Breast epithelium (tissue), 4 donors: ENCODE measurements at regions not wholly inside any gene's neighbourhood (a gene's known extent, or its start where the extent isn't known, plus 50 kb on each side); places are given as distances from the start of the nearest gene placed in this dataset.

ENCODE experiments used
- DNase-seq, 2 donors: peaks; one replicate each; pipeline ENCODE4 v3.0.0-alpha.2; 2019; ENCODE audit warnings: low spot score in 2 of 2
- H3K27ac ChIP-seq, 2 donors: fragments of 200-600 bp; sonication (generic) in 1 of 2; one replicate each; pipeline ENCODE4 v1.5.1; 2016 to 2019; ENCODE audit warnings: mild to moderate bottlenecking in 1 of 2
- H3K27me3 ChIP-seq, 2 donors: fragments of 200-600 bp; sonication (generic) in 1 of 2; one replicate each; pipeline versions ENCODE4 v1.5.1 to v1.6.0; 2017 to 2019; ENCODE audit warnings: control low read depth in 1 of 2, mild to moderate bottlenecking in 1 of 2
- H3K36me3 ChIP-seq: fragments of 200-600 bp; one replicate; pipeline ENCODE4 v1.5.1; 2019
- H3K4me1 ChIP-seq, 2 donors: fragments of 200-600 bp; sonication (generic); one replicate each; pipeline ENCODE4 v1.5.1; 2016 to 2019; ENCODE audit warnings: control low read depth in 1 of 2
- H3K4me3 ChIP-seq, 3 donors: fragments of 200-600 bp; sonication (generic); 1 replicate in 2 of 3; 2 replicates in 1 of 3; pipeline ENCODE4 v1.5.1; 2016 to 2019; ENCODE audit warnings: mild to moderate bottlenecking in 3 of 3, moderate library complexity in 2 of 3
- H3K9me3 ChIP-seq, 2 donors: fragments of 200-600 bp; sonication (generic) in 1 of 2; one replicate each; pipeline ENCODE4 v1.5.1; 2016 to 2019; ENCODE audit warnings: control low read depth in 1 of 2
- CTCF ChIP-seq, 3 donors: fragments of 450-650 bp; IDR thresholded peaks; one replicate each; pipeline ENCODE4 v1.5.1; 2016 to 2017; ENCODE audit warnings: antibody characterized with exemption in 3 of 3, mild to moderate bottlenecking in 3 of 3, moderate library complexity in 3 of 3
- POLR2A ChIP-seq: fragments of 450-650 bp; IDR thresholded peaks from one replicate; pipeline ENCODE4 v1.6.1; 2016; ENCODE audit warnings: antibody characterized with exemption, mild to moderate bottlenecking, moderate library complexity
- POLR2AphosphoS5 ChIP-seq, 3 donors: sonication (generic); formaldehyde crosslinking; IDR thresholded peaks; one replicate each; pipeline ENCODE4 v1.6.1; 2017; ENCODE audit warnings: antibody characterized with exemption in 3 of 3
- intact Hi-C: fragments of 100-400 bp; cut with DNase I; formaldehyde crosslinking; loops from one replicate; pipeline ENCODE4 v1.15.1; 2023; ENCODE audit warnings: low total_unique reads

DNA sequence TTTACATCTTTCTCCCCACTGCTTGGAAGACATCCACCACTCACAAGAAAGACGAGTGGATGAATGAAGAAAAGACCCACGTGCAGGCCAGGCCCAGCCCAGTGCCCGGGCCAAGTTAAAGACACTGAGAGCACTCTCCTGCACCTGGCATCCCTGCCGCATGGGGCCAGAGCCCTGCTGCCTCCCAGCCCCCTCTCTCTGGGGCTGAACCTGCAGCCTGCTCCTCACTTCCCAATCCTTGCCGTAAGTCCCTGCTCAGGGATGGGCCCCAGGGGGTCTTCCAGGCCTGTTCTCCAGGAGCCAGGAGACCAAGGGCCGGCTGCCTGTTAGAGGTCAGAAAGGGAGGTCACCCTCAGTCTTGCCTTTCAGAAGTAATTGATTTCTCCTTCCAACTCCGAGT lies 168.5 kb upstream of the ZC3H12A start:
- Histone ChIP-seq H3K9me3 (no peaks in the 10 kb centered on the region), H3K4me3 (no peak overlapping the region), H3K27me3 (no peaks in the 10 kb centered on the region), H3K27ac (no peak overlapping the region), H3K36me3 (no peaks in the 10 kb centered on the region), H3K4me1 (peaks cover 0 to 6% of the 10 kb centered on the region in 2 donors)
- intact Hi-C loops, result no loop called here
- DNase-seq, result no peak
- TF ChIP-seq POLR2A, result no peak
- TF ChIP-seq CTCF (IDR thresholded peaks at IDR 0.05), result no peak
- TF ChIP-seq POLR2AphosphoS5 (IDR thresholded peaks at IDR 0.05), result no peak

GRCh38 chr1:37306461-37306860 lies 167.9 kb upstream of the ZC3H12A start:
- DNase-seq, result peak in 1 of 2 donors; percentile 53
- Histone ChIP-seq H3K36me3 (no peaks in the 10 kb centered on the region), H3K27me3 (no peaks in the 10 kb centered on the region), H3K4me3 (no peak overlapping the region), H3K9me3 (no peaks in the 10 kb centered on the region), H3K4me1 (peaks cover 0 to 6% of the 10 kb centered on the region in 2 donors), H3K27ac (no peak overlapping the region)
- TF ChIP-seq POLR2A, result no peak
- TF ChIP-seq CTCF (IDR thresholded peaks at IDR 0.05), result no peak
- no peak for TF ChIP-seq POLR2AphosphoS5 (IDR thresholded peaks at IDR 0.05)
- intact Hi-C loops, result no loop called here

- peaks cover 0 to 6% of the 10 kb centered on the region in 2 donors for H3K4me1 ChIP-seq
- H3K27ac ChIP-seq, result no peak overlapping the region
- no peaks in the 10 kb centered on the region for H3K27me3 ChIP-seq
- no peaks in the 10 kb centered on the region for H3K9me3 ChIP-seq
- no peaks in the 10 kb centered on the region for H3K36me3 ChIP-seq
- DNase-seq, result no peak
- TF ChIP-seq POLR2A, result no peak
- no peak for TF ChIP-seq POLR2AphosphoS5 (IDR thresholded peaks at IDR 0.05)
- no peak for TF ChIP-seq CTCF (IDR thresholded peaks at IDR 0.05)
- H3K4me3 ChIP-seq, result no peak overlapping the region
- intact Hi-C loops, result no loop called here
Observed at GRCh38 chr1:37306871-37307270, 167.5 kb upstream of the ZC3H12A start.

DNA sequence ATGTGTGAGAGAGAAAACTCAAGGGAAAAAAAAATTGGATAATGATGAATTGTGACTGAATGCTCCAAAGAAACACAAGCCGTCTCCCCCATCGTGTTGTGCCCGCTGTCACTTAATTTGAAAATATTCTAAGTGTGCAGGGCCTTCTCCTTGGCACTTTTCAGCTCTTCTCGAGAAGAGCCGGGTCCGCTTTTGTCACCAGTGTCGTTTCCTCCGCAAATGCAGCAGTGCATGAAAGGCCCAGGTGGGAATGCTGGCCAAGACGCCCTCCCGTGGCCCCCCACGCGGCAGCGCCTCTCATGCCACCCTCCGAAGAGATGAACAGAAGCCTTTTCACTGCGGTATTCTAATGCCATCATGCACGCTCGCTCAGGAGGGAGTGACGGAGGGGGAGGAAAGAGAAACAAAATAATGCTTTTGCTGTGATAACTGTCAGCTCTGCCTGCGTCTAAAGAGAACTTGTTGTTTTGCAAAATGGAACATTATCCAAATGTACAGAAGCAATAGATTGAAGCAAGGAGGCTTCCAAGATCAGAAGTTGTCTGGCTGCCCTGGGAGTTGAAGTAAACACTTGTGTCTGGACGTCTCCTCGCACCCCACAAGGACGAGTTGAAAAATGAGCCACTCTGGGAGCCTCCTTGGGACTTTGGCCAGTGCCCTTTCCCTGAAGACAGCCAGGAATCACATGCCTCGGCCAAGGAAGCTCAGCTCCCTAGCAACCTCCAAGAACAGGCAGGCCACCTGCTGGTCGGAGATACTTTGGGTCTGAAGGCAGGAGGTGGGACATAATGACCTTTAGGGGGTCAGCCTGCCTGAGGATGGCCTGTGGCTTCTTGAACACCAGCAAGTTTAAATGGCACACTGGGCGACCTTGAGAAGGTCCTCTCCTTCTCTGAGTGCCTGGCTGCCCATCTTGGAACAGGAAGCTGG lies 166.1 kb upstream of the ZC3H12A start:
- H3K27ac ChIP-seq, result no peak overlapping the region
- DNase-seq, result no peak
- no peaks in the 10 kb centered on the region for H3K36me3 ChIP-seq
- no peak overlapping the region for H3K4me3 ChIP-seq
- H3K4me1 ChIP-seq, result peaks cover 0 to 6% of the 10 kb centered on the region in 2 donors
- no peak for TF ChIP-seq POLR2A
- no peak for TF ChIP-seq POLR2AphosphoS5 (IDR thresholded peaks at IDR 0.05)
- TF ChIP-seq CTCF (IDR thresholded peaks at IDR 0.05), result no peak
- intact Hi-C loops, result no loop called here
- H3K27me3 ChIP-seq, result peaks cover 0 to 7% of the 10 kb centered on the region in 2 donors
- no peaks in the 10 kb centered on the region for H3K9me3 ChIP-seq

GRCh38 chr1:37309574-37309973 lies 164.8 kb upstream of the ZC3H12A start:
- H3K36me3 ChIP-seq, result no peaks in the 10 kb centered on the region
- H3K27me3 ChIP-seq, result peaks cover 0 to 10% of the 10 kb centered on the region in 2 donors
- H3K9me3 ChIP-seq, result no peaks in the 10 kb centered on the region
- intact Hi-C loops, result no loop called here
- H3K27ac ChIP-seq, result no peak overlapping the region
- peaks cover 0 to 6% of the 10 kb centered on the region in 2 donors for H3K4me1 ChIP-seq
- TF ChIP-seq POLR2A (no peak), POLR2AphosphoS5 (IDR thresholded peaks at IDR 0.05) (no peak), CTCF (IDR thresholded peaks at IDR 0.05) (no peak)
- no peak overlapping the region for H3K4me3 ChIP-seq
- DNase-seq, result no peak
